ENCODE measurements at regions not wholly inside any gene's neighbourhood (a gene's known extent, or its start where the extent isn't known, plus 50 kb on each side); places are given as distances from the start of the nearest gene placed in this dataset.

- Histone ChIP-seq H3K4me1 (ENCODE audit: control insufficient read depth in 2 of 2, insufficient read depth in 2 of 2, low read length in 2 of 2) (no peaks in the 10 kb centered on the region), H3K4me3 (ENCODE audit: low read length in 2 of 2) (no peak overlapping the region), H3K27me3 (ENCODE audit: control insufficient read depth in 2 of 2, insufficient read depth in 1 of 2, low read length in 1 of 2) (no peaks in the 10 kb centered on the region), H3K9me3 (ENCODE audit: control insufficient read depth in 2 of 2, insufficient read depth in 1 of 2, low read length in 1 of 2) (no peaks in the 10 kb centered on the region), H3K27ac (ENCODE audit: low read depth in 1 of 2, low read length in 1 of 2) (no peak overlapping the region), H3K36me3 (ENCODE audit: control insufficient read depth in 2 of 2, insufficient read depth in 2 of 2, low read length in 1 of 2) (no peaks in the 10 kb centered on the region)
- DNase-seq (ENCODE audit: low read depth in 6 of 9, low spot score in 9 of 9), result no peak
- WGBS, result 67% methylated on average over 2 of the region's 2 CpGs
These were observed 946.0 kb downstream of the GALC start for GRCh38 chr14:87046960-87047359.

GRCh38 chr14:87045956-87046355 lies 947.0 kb downstream of the GALC start:
- H3K27me3 ChIP-seq (ENCODE audit: control insufficient read depth in 2 of 2, insufficient read depth in 1 of 2, low read length in 1 of 2), result no peaks in the 10 kb centered on the region
- WGBS, result 91% methylated on average over 5 of the region's 5 CpGs
- no peaks in the 10 kb centered on the region for H3K4me1 ChIP-seq (ENCODE audit: control insufficient read depth in 2 of 2, insufficient read depth in 2 of 2, low read length in 2 of 2)
- no peak for DNase-seq (ENCODE audit: low read depth in 6 of 9, low spot score in 9 of 9)
- H3K4me3 ChIP-seq (ENCODE audit: low read length in 2 of 2), result no peak overlapping the region
- H3K36me3 ChIP-seq (ENCODE audit: control insufficient read depth in 2 of 2, insufficient read depth in 2 of 2, low read length in 1 of 2), result no peaks in the 10 kb centered on the region
- H3K9me3 ChIP-seq (ENCODE audit: control insufficient read depth in 2 of 2, insufficient read depth in 1 of 2, low read length in 1 of 2), result no peaks in the 10 kb centered on the region
- H3K27ac ChIP-seq (ENCODE audit: low read depth in 1 of 2, low read length in 1 of 2), result no peak overlapping the region

GRCh38 chr14:87045246-87045645 lies 947.7 kb downstream of the GALC start:
- Histone ChIP-seq H3K36me3 (ENCODE audit: control insufficient read depth in 2 of 2, insufficient read depth in 2 of 2, low read length in 1 of 2) (no peaks in the 10 kb centered on the region), H3K4me3 (ENCODE audit: low read length in 2 of 2) (no peak overlapping the region), H3K27ac (ENCODE audit: low read depth in 1 of 2, low read length in 1 of 2) (no peak overlapping the region), H3K27me3 (ENCODE audit: control insufficient read depth in 2 of 2, insufficient read depth in 1 of 2, low read length in 1 of 2) (no peaks in the 10 kb centered on the region), H3K9me3 (ENCODE audit: control insufficient read depth in 2 of 2, insufficient read depth in 1 of 2, low read length in 1 of 2) (no peaks in the 10 kb centered on the region), H3K4me1 (ENCODE audit: control insufficient read depth in 2 of 2, insufficient read depth in 2 of 2, low read length in 2 of 2) (no peaks in the 10 kb centered on the region)
- DNase-seq (ENCODE audit: low read depth in 6 of 9, low spot score in 9 of 9), result no peak
- WGBS, result 84% methylated on average over 3 of the region's 3 CpGs

- 51% methylated on average over 1 of the region's 1 CpG for WGBS
- H3K4me1 ChIP-seq (ENCODE audit: control insufficient read depth in 2 of 2, insufficient read depth in 2 of 2, low read length in 2 of 2), result no peaks in the 10 kb centered on the region
- no peak overlapping the region for H3K4me3 ChIP-seq (ENCODE audit: low read length in 2 of 2)
- H3K27ac ChIP-seq (ENCODE audit: low read depth in 1 of 2, low read length in 1 of 2), result no peak overlapping the region
- H3K9me3 ChIP-seq (ENCODE audit: control insufficient read depth in 2 of 2, insufficient read depth in 1 of 2, low read length in 1 of 2), result no peaks in the 10 kb centered on the region
- H3K36me3 ChIP-seq (ENCODE audit: control insufficient read depth in 2 of 2, insufficient read depth in 2 of 2, low read length in 1 of 2), result no peaks in the 10 kb centered on the region
- DNase-seq (ENCODE audit: low read depth in 6 of 9, low spot score in 9 of 9), result no peak
- H3K27me3 ChIP-seq (ENCODE audit: control insufficient read depth in 2 of 2, insufficient read depth in 1 of 2, low read length in 1 of 2), result no peaks in the 10 kb centered on the region
These were observed 948.2 kb downstream of the GALC start for GRCh38 chr14:87044807-87045206.

- no peaks in the 10 kb centered on the region for H3K27me3 ChIP-seq (ENCODE audit: control insufficient read depth in 2 of 2, insufficient read depth in 1 of 2, low read length in 1 of 2)
- no peaks in the 10 kb centered on the region for H3K9me3 ChIP-seq (ENCODE audit: control insufficient read depth in 2 of 2, insufficient read depth in 1 of 2, low read length in 1 of 2)
- no peak overlapping the region for H3K27ac ChIP-seq (ENCODE audit: low read depth in 1 of 2, low read length in 1 of 2)
- no peak for DNase-seq (ENCODE audit: low read depth in 6 of 9, low spot score in 9 of 9)
- WGBS, result 72% methylated on average over 4 of the region's 4 CpGs
- H3K36me3 ChIP-seq (ENCODE audit: control insufficient read depth in 2 of 2, insufficient read depth in 2 of 2, low read length in 1 of 2), result no peaks in the 10 kb centered on the region
- no peaks in the 10 kb centered on the region for H3K4me1 ChIP-seq (ENCODE audit: control insufficient read depth in 2 of 2, insufficient read depth in 2 of 2, low read length in 2 of 2)
- no peak overlapping the region for H3K4me3 ChIP-seq (ENCODE audit: low read length in 2 of 2)
These were observed 949.2 kb downstream of the GALC start for GRCh38 chr14:87043667-87044200.

- H3K4me1 ChIP-seq (ENCODE audit: control insufficient read depth in 2 of 2, insufficient read depth in 2 of 2, low read length in 2 of 2), result no peaks in the 10 kb centered on the region
- no peaks in the 10 kb centered on the region for H3K36me3 ChIP-seq (ENCODE audit: control insufficient read depth in 2 of 2, insufficient read depth in 2 of 2, low read length in 1 of 2)
- no peak for DNase-seq (ENCODE audit: low read depth in 6 of 9, low spot score in 9 of 9)
- no peaks in the 10 kb centered on the region for H3K9me3 ChIP-seq (ENCODE audit: control insufficient read depth in 2 of 2, insufficient read depth in 1 of 2, low read length in 1 of 2)
- 85% methylated on average over 4 of the region's 4 CpGs for WGBS
- H3K27ac ChIP-seq (ENCODE audit: low read depth in 1 of 2, low read length in 1 of 2), result no peak overlapping the region
- no peaks in the 10 kb centered on the region for H3K27me3 ChIP-seq (ENCODE audit: control insufficient read depth in 2 of 2, insufficient read depth in 1 of 2, low read length in 1 of 2)
- H3K4me3 ChIP-seq (ENCODE audit: low read length in 2 of 2), result no peak overlapping the region
These were observed 950.6 kb downstream of the GALC start for GRCh38 chr14:87042354-87042753.

GRCh38 chr14:87041290-87042020 lies 951.5 kb downstream of the GALC start:
- H3K27me3 ChIP-seq (ENCODE audit: control insufficient read depth in 2 of 2, insufficient read depth in 1 of 2, low read length in 1 of 2), result no peaks in the 10 kb centered on the region
- no peaks in the 10 kb centered on the region for H3K9me3 ChIP-seq (ENCODE audit: control insufficient read depth in 2 of 2, insufficient read depth in 1 of 2, low read length in 1 of 2)
- H3K36me3 ChIP-seq (ENCODE audit: control insufficient read depth in 2 of 2, insufficient read depth in 2 of 2, low read length in 1 of 2), result no peaks in the 10 kb centered on the region
- DNase-seq (ENCODE audit: low read depth in 6 of 9, low spot score in 9 of 9), result no peak
- whole genome bisulfite sequencing, result 40% methylated on average over 7 of the region's 7 CpGs
- no peak overlapping the region for H3K27ac ChIP-seq (ENCODE audit: low read depth in 1 of 2, low read length in 1 of 2)
- no peaks in the 10 kb centered on the region for H3K4me1 ChIP-seq (ENCODE audit: control insufficient read depth in 2 of 2, insufficient read depth in 2 of 2, low read length in 2 of 2)
- no peak overlapping the region for H3K4me3 ChIP-seq (ENCODE audit: low read length in 2 of 2)

GRCh38 chr14:87034680-87035079 lies 958.3 kb downstream of the GALC start:
- no peaks in the 10 kb centered on the region for H3K9me3 ChIP-seq (ENCODE audit: control insufficient read depth in 2 of 2, insufficient read depth in 1 of 2, low read length in 1 of 2)
- WGBS, result 89% methylated on average over 1 of the region's 1 CpG
- no peaks in the 10 kb centered on the region for H3K27me3 ChIP-seq (ENCODE audit: control insufficient read depth in 2 of 2, insufficient read depth in 1 of 2, low read length in 1 of 2)
- H3K4me1 ChIP-seq (ENCODE audit: control insufficient read depth in 2 of 2, insufficient read depth in 2 of 2, low read length in 2 of 2), result no peaks in the 10 kb centered on the region
- H3K4me3 ChIP-seq (ENCODE audit: low read length in 2 of 2), result no peak overlapping the region
- no peak for DNase-seq (ENCODE audit: low read depth in 6 of 9, low spot score in 9 of 9)
- H3K36me3 ChIP-seq (ENCODE audit: control insufficient read depth in 2 of 2, insufficient read depth in 2 of 2, low read length in 1 of 2), result no peaks in the 10 kb centered on the region
- no peak overlapping the region for H3K27ac ChIP-seq (ENCODE audit: low read depth in 1 of 2, low read length in 1 of 2)

- Histone ChIP-seq H3K36me3 (ENCODE audit: control insufficient read depth in 2 of 2, insufficient read depth in 2 of 2, low read length in 1 of 2) (no peaks in the 10 kb centered on the region), H3K9me3 (ENCODE audit: control insufficient read depth in 2 of 2, insufficient read depth in 1 of 2, low read length in 1 of 2) (no peaks in the 10 kb centered on the region), H3K27me3 (ENCODE audit: control insufficient read depth in 2 of 2, insufficient read depth in 1 of 2, low read length in 1 of 2) (no peaks in the 10 kb centered on the region), H3K4me1 (ENCODE audit: control insufficient read depth in 2 of 2, insufficient read depth in 2 of 2, low read length in 2 of 2) (no peaks in the 10 kb centered on the region), H3K4me3 (ENCODE audit: low read length in 2 of 2) (no peak overlapping the region), H3K27ac (ENCODE audit: low read depth in 1 of 2, low read length in 1 of 2) (no peak overlapping the region)
- WGBS, result 92% methylated on average over 1 of the region's 1 CpG
- no peak for DNase-seq (ENCODE audit: low read depth in 6 of 9, low spot score in 9 of 9)
These were observed 962.8 kb downstream of the GALC start for GRCh38 chr14:87030197-87030596.

Measured in thymus (tissue), 11 donors.